ENCODE measurements at regions not wholly inside any gene's neighbourhood (a gene's known extent, or its start where the extent isn't known, plus 50 kb on each side); places are given as distances from the start of the nearest gene placed in this dataset.

- TF ChIP-seq HNF1A (IDR thresholded peaks at IDR 0.05; ENCODE audit: low read depth) (no peak), HNF1A (CRISPR knock-in tag; IDR thresholded peaks at IDR 0.05; ENCODE audit: borderline replicate concordance) (no peak), NBN (conservative IDR thresholded peaks at IDR 0.05) (no peak), ZMYM4 (CRISPR knock-in tag; IDR thresholded peaks at IDR 0.05) (peak; percentile 30; the same call in 1 of the 2 replicates), ZNF3 (CRISPR knock-in tag; IDR thresholded peaks at IDR 0.05) (no peak), PCBP2 (optimal IDR thresholded peaks at IDR 0.05; ENCODE audit: low read depth, low read length, poor library complexity, severe bottlenecking) (no peak), CEBPG (CRISPR knock-in tag; IDR thresholded peaks at IDR 0.05) (no peak), ZNF569 (CRISPR knock-in tag; IDR thresholded peaks at IDR 0.05; ENCODE audit: borderline replicate concordance) (no peak), ZNF232 (CRISPR knock-in tag; IDR thresholded peaks at IDR 0.05; ENCODE audit: borderline replicate concordance) (no peak), CREBL2 (CRISPR knock-in tag; IDR thresholded peaks at IDR 0.05; ENCODE audit: borderline replicate concordance) (no peak), ZNF432 (CRISPR knock-in tag; IDR thresholded peaks at IDR 0.05; ENCODE audit: borderline replicate concordance) (no peak), ZNF547 (CRISPR knock-in tag; IDR thresholded peaks at IDR 0.05) (no peak), TCF12 (IDR thresholded peaks at IDR 0.05) (no peak), TCF12 (CRISPR knock-in tag; IDR thresholded peaks at IDR 0.05) (no peak), ZNF280B (CRISPR knock-in tag; IDR thresholded peaks at IDR 0.05; ENCODE audit: borderline replicate concordance) (no peak), HNRNPH1 (optimal IDR thresholded peaks at IDR 0.05; ENCODE audit: low read depth, low read length) (no peak), DZIP1 (CRISPR knock-in tag; IDR thresholded peaks at IDR 0.05) (no peak), ZNF558 (CRISPR knock-in tag; IDR thresholded peaks at IDR 0.05; ENCODE audit: borderline replicate concordance) (no peak), TERF1 (CRISPR knock-in tag; IDR thresholded peaks at IDR 0.05) (no peak), ZNF414 (CRISPR knock-in tag; IDR thresholded peaks at IDR 0.05) (no peak), ZNF333 (CRISPR knock-in tag; IDR thresholded peaks at IDR 0.05; ENCODE audit: borderline replicate concordance) (no peak)
Observed at GRCh38 chr1:25126562-25126961, 105.7 kb downstream of the SYF2 start (continued).

Data from HepG2 (cell line).